ENCODE measurements at regions not wholly inside any gene's neighbourhood (a gene's known extent, or its start where the extent isn't known, plus 50 kb on each side); places are given as distances from the start of the nearest gene placed in this dataset.

DNA sequence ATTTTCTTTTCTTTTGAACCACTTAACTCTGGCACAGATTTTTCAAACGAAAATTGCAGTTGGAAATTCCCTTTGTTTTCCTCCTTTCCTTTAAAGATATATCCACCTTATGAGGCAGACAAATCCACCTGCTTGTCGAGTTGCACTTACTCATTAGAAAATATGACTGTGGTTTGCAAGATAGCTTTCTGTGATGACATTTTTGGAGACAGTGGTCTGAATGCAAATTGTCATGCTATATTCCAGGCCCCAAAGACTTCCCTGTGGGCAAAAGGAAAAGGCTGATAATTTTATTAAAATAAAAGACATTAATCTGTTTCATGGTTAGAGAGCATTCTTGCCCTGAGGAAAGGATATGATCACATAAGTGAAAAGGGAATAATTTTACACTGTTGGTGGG, 120.6 kb downstream of the TNFSF18 start:
- no peaks in the 10 kb centered on the region for H3K4me1 ChIP-seq
- no peak overlapping the region for H3K4me3 ChIP-seq
- H3K9me3 ChIP-seq = no peaks in the 10 kb centered on the region
- no peak for DNase-seq
- no peaks in the 10 kb centered on the region for H3K36me3 ChIP-seq
- intact Hi-C loops (cut with DNase I; ENCODE audit: low total_unique reads) = no loop called here
- no peaks in the 10 kb centered on the region for H3K27me3 ChIP-seq
- no peak for TF ChIP-seq POLR2A (IDR thresholded peaks at IDR 0.05)
- TF ChIP-seq, protein P1, sequence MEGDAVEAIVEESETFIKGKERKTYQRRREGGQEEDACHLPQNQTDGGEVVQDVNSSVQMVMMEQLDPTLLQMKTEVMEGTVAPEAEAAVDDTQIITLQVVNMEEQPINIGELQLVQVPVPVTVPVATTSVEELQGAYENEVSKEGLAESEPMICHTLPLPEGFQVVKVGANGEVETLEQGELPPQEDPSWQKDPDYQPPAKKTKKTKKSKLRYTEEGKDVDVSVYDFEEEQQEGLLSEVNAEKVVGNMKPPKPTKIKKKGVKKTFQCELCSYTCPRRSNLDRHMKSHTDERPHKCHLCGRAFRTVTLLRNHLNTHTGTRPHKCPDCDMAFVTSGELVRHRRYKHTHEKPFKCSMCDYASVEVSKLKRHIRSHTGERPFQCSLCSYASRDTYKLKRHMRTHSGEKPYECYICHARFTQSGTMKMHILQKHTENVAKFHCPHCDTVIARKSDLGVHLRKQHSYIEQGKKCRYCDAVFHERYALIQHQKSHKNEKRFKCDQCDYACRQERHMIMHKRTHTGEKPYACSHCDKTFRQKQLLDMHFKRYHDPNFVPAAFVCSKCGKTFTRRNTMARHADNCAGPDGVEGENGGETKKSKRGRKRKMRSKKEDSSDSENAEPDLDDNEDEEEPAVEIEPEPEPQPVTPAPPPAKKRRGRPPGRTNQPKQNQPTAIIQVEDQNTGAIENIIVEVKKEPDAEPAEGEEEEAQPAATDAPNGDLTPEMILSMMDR (IDR thresholded peaks at IDR 0.05) = no peak
- H3K27ac ChIP-seq = no peak overlapping the region

DNA sequence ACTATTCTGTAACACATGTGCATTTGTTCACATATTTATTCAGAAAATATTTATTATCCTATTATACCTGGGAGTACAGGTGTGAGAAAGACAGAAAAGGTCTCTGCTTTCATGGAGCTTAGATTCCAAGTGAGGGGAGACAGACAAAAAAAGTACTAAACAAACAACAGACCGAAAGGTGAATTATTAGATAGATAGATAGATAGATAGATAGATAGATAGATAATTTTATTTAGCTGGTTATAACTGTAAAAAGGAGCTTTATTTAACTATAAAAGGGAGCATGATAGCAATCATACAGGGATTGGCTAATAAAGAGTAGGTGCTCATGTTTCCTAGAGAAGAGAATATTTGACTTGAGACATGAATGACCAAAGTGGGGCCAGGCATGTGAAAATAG, 119.4 kb downstream of the TNFSF18 start:
- Histone ChIP-seq H3K4me1 (no peaks in the 10 kb centered on the region), H3K4me3 (no peak overlapping the region), H3K27ac (no peak overlapping the region), H3K36me3 (no peaks in the 10 kb centered on the region), H3K27me3 (no peaks in the 10 kb centered on the region), H3K9me3 (no peaks in the 10 kb centered on the region)
- DNase-seq = no peak
- TF ChIP-seq, protein P1 (IDR thresholded peaks at IDR 0.05) = no peak
- no peak for TF ChIP-seq POLR2A (IDR thresholded peaks at IDR 0.05)
- intact Hi-C loops (cut with DNase I; ENCODE audit: low total_unique reads) = no loop called here

DNA sequence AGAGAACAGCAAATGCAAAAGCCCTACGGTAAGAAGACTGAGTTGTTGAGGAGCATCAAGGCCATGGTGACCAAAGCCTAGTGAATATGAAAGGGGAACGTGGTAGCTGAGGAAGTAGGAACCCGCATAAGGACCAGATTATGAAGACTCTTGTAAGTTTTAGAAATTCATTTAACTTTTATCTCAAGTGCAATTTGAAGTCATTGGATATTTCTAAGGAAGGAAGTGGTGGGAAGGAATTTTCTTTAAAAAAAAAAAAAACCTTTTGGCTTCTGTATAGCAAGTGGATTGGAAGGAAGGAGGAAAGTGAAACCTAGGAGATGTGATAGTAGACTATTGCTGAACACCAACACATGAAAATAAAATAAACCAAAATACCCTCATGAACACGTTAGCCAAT, 119.0 kb downstream of the TNFSF18 start:
- no peaks in the 10 kb centered on the region for H3K36me3 ChIP-seq
- H3K4me1 ChIP-seq = no peaks in the 10 kb centered on the region
- DNase-seq = no peak
- intact Hi-C loops (cut with DNase I; ENCODE audit: low total_unique reads) = no loop called here
- no peak overlapping the region for H3K27ac ChIP-seq
- no peak for TF ChIP-seq POLR2A (IDR thresholded peaks at IDR 0.05)
- TF ChIP-seq, protein P1 (IDR thresholded peaks at IDR 0.05) = no peak
- H3K4me3 ChIP-seq = no peak overlapping the region
- no peaks in the 10 kb centered on the region for H3K27me3 ChIP-seq
- H3K9me3 ChIP-seq = no peaks in the 10 kb centered on the region

DNA sequence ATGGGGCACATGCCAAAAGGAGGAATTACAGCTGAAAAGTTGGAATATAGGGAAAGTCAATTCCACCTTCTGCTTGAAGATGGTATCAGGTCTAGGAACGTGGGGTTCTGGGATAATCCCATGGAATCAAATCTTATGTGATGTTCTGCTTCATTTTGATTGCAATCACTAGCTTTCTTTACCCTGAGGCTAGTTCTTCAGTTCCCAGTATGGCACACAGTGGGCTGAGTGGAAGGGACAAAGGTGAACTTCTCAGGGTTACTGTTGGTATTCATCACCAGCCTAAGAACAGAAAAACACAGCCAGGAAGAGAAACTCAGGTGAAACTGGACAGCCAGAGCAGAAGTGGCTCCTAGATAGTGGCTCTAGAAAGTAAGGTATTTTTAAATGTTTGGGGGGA, 117.8 kb downstream of the TNFSF18 start:
- Histone ChIP-seq H3K4me3 (no peak overlapping the region), H3K9me3 (no peaks in the 10 kb centered on the region), H3K36me3 (no peaks in the 10 kb centered on the region), H3K27ac (no peak overlapping the region), H3K4me1 (no peaks in the 10 kb centered on the region), H3K27me3 (no peaks in the 10 kb centered on the region)
- no peak for DNase-seq
- TF ChIP-seq POLR2A (IDR thresholded peaks at IDR 0.05) = no peak
- TF ChIP-seq, protein P1 (IDR thresholded peaks at IDR 0.05) = no peak
- intact Hi-C loops (cut with DNase I; ENCODE audit: low total_unique reads) = no loop called here

DNA sequence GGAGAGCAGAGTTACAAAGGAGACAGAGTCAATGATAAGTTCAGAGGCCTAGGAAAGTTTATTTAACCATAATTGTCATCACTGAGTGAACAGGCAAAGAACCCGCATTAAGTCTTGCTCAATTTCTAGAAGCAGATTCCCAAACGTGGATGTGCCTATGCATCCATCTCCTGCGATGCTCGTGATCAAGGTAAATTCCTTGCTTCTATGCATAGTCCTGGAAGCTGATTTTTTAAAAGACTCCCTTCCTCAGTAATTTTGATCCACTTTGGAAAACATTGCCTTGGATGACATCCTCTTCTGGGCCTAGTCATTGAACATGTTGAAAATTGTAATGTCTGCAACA, 116.4 kb downstream of the TNFSF18 start:
- Histone ChIP-seq H3K36me3 (no peaks in the 10 kb centered on the region), H3K27ac (peak overlapping the region; percentile 51 to 64), H3K9me3 (no peaks in the 10 kb centered on the region), H3K4me3 (no peak overlapping the region), H3K27me3 (no peaks in the 10 kb centered on the region), H3K4me1 (no peaks in the 10 kb centered on the region)
- TF ChIP-seq, protein P1 (IDR thresholded peaks at IDR 0.05) = no peak
- TF ChIP-seq POLR2A (IDR thresholded peaks at IDR 0.05) = no peak
- no peak for DNase-seq
- intact Hi-C loops (cut with DNase I; ENCODE audit: low total_unique reads) = no loop called here

All from uterus (tissue), 3 donors.